ENCODE measurements at regions not wholly inside any gene's neighbourhood (a gene's known extent, or its start where the extent isn't known, plus 50 kb on each side); places are given as distances from the start of the nearest gene placed in this dataset.

GRCh38 chr5:45101146-45101545, 292.4 kb downstream of the MRPS30 start:
- H3K9me3 Mint-ChIP-seq (ENCODE audit: unreplicated experiment) = no peaks in the 10 kb centered on the region
- ChIA-PET CTCF (interaction anchor here (0.6 kb wide), 1 partner anchor 605 kb away, joined by 3 read pairs; no protein-coding TSS in a partner anchor), POLR2A (no interaction called here)
- H3K27ac Mint-ChIP-seq (ENCODE audit: low read depth, unreplicated experiment) = no peak overlapping the region
- TF ChIP-seq, protein P1, sequence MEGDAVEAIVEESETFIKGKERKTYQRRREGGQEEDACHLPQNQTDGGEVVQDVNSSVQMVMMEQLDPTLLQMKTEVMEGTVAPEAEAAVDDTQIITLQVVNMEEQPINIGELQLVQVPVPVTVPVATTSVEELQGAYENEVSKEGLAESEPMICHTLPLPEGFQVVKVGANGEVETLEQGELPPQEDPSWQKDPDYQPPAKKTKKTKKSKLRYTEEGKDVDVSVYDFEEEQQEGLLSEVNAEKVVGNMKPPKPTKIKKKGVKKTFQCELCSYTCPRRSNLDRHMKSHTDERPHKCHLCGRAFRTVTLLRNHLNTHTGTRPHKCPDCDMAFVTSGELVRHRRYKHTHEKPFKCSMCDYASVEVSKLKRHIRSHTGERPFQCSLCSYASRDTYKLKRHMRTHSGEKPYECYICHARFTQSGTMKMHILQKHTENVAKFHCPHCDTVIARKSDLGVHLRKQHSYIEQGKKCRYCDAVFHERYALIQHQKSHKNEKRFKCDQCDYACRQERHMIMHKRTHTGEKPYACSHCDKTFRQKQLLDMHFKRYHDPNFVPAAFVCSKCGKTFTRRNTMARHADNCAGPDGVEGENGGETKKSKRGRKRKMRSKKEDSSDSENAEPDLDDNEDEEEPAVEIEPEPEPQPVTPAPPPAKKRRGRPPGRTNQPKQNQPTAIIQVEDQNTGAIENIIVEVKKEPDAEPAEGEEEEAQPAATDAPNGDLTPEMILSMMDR (IDR thresholded peaks at IDR 0.05; ENCODE audit: unreplicated experiment) = no peak
- no peaks in the 10 kb centered on the region for H3K27me3 Mint-ChIP-seq (ENCODE audit: insufficient read depth, unreplicated experiment)
- H3K4me3 Mint-ChIP-seq (ENCODE audit: unreplicated experiment) = no peak overlapping the region
- no peaks in the 10 kb centered on the region for H3K4me1 Mint-ChIP-seq (ENCODE audit: insufficient read depth, unreplicated experiment)
- no peaks in the 10 kb centered on the region for H3K36me3 Mint-ChIP-seq (ENCODE audit: insufficient read depth, unreplicated experiment)
- intact Hi-C loops (cut with micrococcal nuclease) = no loop called here
- BruUV-seq (replicated peaks) = no TSS peak
- DNase-seq (ENCODE audit: unreplicated experiment) = peak; percentile 28

GRCh38 chr5:45105491-45105994, 296.8 kb downstream of the MRPS30 start:
- intact Hi-C loops (cut with micrococcal nuclease) = no loop called here
- no TSS peak for BruUV-seq (replicated peaks)
- H3K36me3 Mint-ChIP-seq (ENCODE audit: insufficient read depth, unreplicated experiment) = no peaks in the 10 kb centered on the region
- TF ChIP-seq, protein P1 (IDR thresholded peaks at IDR 0.05; ENCODE audit: unreplicated experiment) = no peak
- ChIA-PET CTCF (interaction anchor here (0.6 kb wide), 2 partner anchors 72 to 811 kb away, joined by 3 read pairs; no protein-coding TSS in a partner anchor), POLR2A (no interaction called here)
- H3K4me1 Mint-ChIP-seq (ENCODE audit: insufficient read depth, unreplicated experiment) = no peaks in the 10 kb centered on the region
- H3K4me3 Mint-ChIP-seq (ENCODE audit: unreplicated experiment) = no peak overlapping the region
- H3K9me3 Mint-ChIP-seq (ENCODE audit: unreplicated experiment) = no peaks in the 10 kb centered on the region
- no peaks in the 10 kb centered on the region for H3K27me3 Mint-ChIP-seq (ENCODE audit: insufficient read depth, unreplicated experiment)
- DNase-seq (ENCODE audit: unreplicated experiment) = no peak
- H3K27ac Mint-ChIP-seq (ENCODE audit: low read depth, unreplicated experiment) = no peak overlapping the region

DNA sequence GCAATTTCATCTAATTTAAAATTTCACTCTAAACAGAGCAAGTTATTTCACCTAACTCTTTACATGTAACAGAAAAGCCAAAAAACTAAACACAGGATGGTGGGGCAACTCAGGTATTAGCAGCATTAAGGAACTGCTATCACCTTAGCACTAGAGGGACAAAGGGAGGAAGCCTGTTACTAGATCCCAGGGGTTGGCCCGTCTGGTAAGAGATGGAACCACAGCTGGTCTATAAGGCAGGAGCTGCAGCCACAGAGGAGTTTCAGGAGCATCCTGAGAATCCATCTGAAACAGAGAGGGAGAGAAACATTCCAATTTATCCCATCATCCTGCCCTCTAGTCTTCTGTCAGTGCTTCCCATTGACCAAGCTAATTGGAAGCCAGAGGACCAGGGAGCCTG, 300.3 kb downstream of the MRPS30 start:
- H3K27ac Mint-ChIP-seq (ENCODE audit: low read depth, unreplicated experiment) = no peak overlapping the region
- ChIA-PET CTCF (interaction anchor here (0.8 kb wide), 1 partner anchor 412 kb away, joined by 3 read pairs; no protein-coding TSS in a partner anchor), POLR2A (no interaction called here)
- TF ChIP-seq, protein P1 (IDR thresholded peaks at IDR 0.05; ENCODE audit: unreplicated experiment) = no peak
- H3K27me3 Mint-ChIP-seq (ENCODE audit: insufficient read depth, unreplicated experiment) = no peaks in the 10 kb centered on the region
- H3K4me3 Mint-ChIP-seq (ENCODE audit: unreplicated experiment) = no peak overlapping the region
- no peak for DNase-seq (ENCODE audit: unreplicated experiment)
- H3K36me3 Mint-ChIP-seq (ENCODE audit: insufficient read depth, unreplicated experiment) = no peaks in the 10 kb centered on the region
- peaks cover 7% of the 10 kb centered on the region for H3K4me1 Mint-ChIP-seq (ENCODE audit: insufficient read depth, unreplicated experiment)
- no TSS peak for BruUV-seq (replicated peaks)
- intact Hi-C loops (cut with micrococcal nuclease) = no loop called here
- H3K9me3 Mint-ChIP-seq (ENCODE audit: unreplicated experiment) = no peaks in the 10 kb centered on the region

GRCh38 chr5:45109636-45110035, 300.9 kb downstream of the MRPS30 start:
- H3K9me3 Mint-ChIP-seq (ENCODE audit: unreplicated experiment) = no peaks in the 10 kb centered on the region
- H3K27ac Mint-ChIP-seq (ENCODE audit: low read depth, unreplicated experiment) = no peak overlapping the region
- no peak overlapping the region for H3K4me3 Mint-ChIP-seq (ENCODE audit: unreplicated experiment)
- DNase-seq (ENCODE audit: unreplicated experiment) = no peak
- intact Hi-C loops (cut with micrococcal nuclease) = no loop called here
- BruUV-seq (replicated peaks) = no TSS peak
- TF ChIP-seq, protein P1 (IDR thresholded peaks at IDR 0.05; ENCODE audit: unreplicated experiment) = no peak
- H3K4me1 Mint-ChIP-seq (ENCODE audit: insufficient read depth, unreplicated experiment) = peaks cover 12% of the 10 kb centered on the region
- no peaks in the 10 kb centered on the region for H3K36me3 Mint-ChIP-seq (ENCODE audit: insufficient read depth, unreplicated experiment)
- H3K27me3 Mint-ChIP-seq (ENCODE audit: insufficient read depth, unreplicated experiment) = no peaks in the 10 kb centered on the region
- ChIA-PET CTCF (no interaction called here), POLR2A (no interaction called here)

Data from MCF 10A (cell line).